Epithelial cell of esophagus (primary cell): ENCODE measurements at regions not wholly inside any gene's neighbourhood (a gene's known extent, or its start where the extent isn't known, plus 50 kb on each side); places are given as distances from the start of the nearest gene placed in this dataset.
"Not testable (repeated sequence)": the region's sequence is repeated elsewhere in the genome, so short reads cannot be mapped to it uniquely, and the experiment has no call there.

Experiments used
- DNase-seq: peaks from one replicate; pipeline ENCODE4 v3.0.0; 2010; ENCODE audit warnings: low read depth
- H3K4me3 ChIP-seq: 2 replicates; pipeline ENCODE4 v1.5.1; 2011; ENCODE audit warnings: mild to moderate bottlenecking, low read length, control low read depth
- CTCF ChIP-seq: IDR thresholded peaks from 2 replicates; pipeline ENCODE4 v1.5.1; 2011; ENCODE audit warnings: low read depth, mild to moderate bottlenecking, low read length, control low read depth, inconsistent platforms; ENCODE audit not compliant: insufficient read depth; ENCODE audit errors: missing control alignments

GRCh38 chr5:135266975-135267374 lies 132.1 kb downstream of the MACROH2A1 start:
- no peak overlapping the region for H3K4me3 ChIP-seq
- no peak for DNase-seq
- TF ChIP-seq CTCF = no peak

DNA sequence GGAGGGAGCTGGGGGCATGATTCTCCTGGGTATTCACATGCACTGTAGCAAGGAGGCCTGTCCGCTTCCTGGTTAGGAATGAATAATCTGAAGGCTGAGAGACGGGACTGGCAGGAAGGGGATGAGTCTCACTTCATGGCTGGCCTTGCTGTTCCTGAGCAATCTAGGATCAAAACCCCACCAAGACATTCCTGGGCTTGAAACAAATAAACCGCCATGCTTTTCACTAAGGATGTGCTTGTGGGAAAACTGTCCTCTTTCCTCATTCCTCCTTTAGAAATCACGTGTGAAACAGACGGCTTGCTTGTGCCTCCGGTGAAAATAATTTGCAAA lies 132.8 kb downstream of the MACROH2A1 start:
- H3K4me3 ChIP-seq = no peak overlapping the region
- peak; percentile 8 for DNase-seq
- no peak for TF ChIP-seq CTCF

DNA sequence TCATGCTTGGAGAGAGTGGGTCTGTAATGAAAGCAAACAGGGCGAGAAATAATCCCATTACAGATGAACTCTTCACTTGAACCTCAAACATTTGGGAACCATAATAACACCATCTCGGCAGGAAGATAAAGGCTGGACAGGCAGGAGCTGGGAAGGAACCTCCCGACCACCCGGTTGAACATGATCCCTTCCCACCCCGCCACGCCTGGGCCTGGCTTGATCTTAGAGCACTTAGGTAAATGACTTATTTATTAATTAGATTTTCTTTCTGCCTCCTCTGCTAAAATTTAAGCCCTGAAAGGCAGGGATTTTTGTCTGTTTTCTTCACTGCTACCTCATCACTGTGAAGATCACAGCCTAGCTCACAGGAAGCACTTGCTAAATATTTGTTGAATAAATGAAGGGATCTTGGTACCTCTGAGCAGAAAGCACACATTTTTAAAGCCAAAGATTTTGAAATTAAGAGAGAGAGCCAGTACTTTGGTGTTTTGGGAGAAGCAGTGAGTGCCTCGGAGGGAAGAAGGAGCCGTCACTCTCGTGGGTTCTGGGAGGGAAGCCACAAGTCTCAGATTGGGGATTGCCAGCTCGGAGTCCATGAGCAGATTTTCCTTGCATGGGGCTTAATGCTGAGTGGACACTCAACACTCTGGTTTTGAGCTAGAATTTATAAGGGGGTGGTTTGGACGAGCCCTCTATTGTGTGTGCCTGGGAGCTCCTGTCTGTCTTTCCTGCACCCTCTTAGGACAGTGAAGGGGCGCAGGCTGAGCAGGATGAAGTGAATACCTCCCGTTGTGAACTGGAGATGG lies 133.3 kb downstream of the MACROH2A1 start:
- TF ChIP-seq CTCF = no peak

GRCh38 chr5:135264451-135265440 lies 134.3 kb downstream of the MACROH2A1 start:
- no peak for DNase-seq
- H3K4me3 ChIP-seq = no peak overlapping the region
- no peak for TF ChIP-seq CTCF

More for the DNA sequence above, 133.3 kb downstream of the MACROH2A1 start:
- no peak overlapping the region for H3K4me3 ChIP-seq
- no peak for DNase-seq

GRCh38 chr5:135263022-135263668 lies 135.9 kb downstream of the MACROH2A1 start:
- no peak for TF ChIP-seq CTCF
- no peak overlapping the region for H3K4me3 ChIP-seq
- DNase-seq = no peak

- no peak overlapping the region for H3K4me3 ChIP-seq
- DNase-seq = no peak
- TF ChIP-seq CTCF = no peak
Observed at GRCh38 chr5:135262364-135262763, 136.7 kb downstream of the MACROH2A1 start.

DNA sequence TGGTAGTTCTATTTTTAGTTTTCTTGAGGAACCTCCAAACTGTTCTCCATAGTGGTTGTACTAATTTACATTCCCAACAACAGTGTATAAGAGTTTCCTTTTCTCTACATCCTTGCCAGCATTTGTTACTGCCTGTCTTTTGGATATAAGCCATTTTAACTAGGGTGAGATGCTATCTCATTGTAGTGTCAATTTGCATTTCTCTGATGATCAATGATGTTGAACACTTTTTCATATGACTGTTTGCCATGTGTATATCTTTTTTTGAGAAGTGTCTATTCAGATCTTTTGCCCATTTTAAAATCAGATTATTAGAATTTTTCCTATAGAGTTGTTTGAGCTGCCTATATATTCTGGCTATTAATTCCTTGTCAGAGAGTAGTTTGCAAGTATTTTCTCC lies 138.9 kb downstream of the MACROH2A1 start:
- H3K4me3 ChIP-seq, DNase-seq: not testable (repeated sequence)
